Caco-2 (cell line): ENCODE measurements at regions not wholly inside any gene's neighbourhood (a gene's known extent, or its start where the extent isn't known, plus 50 kb on each side); places are given as distances from the start of the nearest gene placed in this dataset.

Source experiments
- BruUV-seq: library from RNA; stranded (reverse); fragments of 400-500 nt; replicated peaks from 2 replicates; lab custom pipeline; 2021; lab: Mats Ljungman, UMichigan
- CTCF ChIA-PET: fragments of 300-600 bp; sonication (Branson Sonifier 250); formaldehyde crosslinking; loops from one replicate; lab custom pipeline; 2022; ENCODE audit warnings: antibody characterized with exemption; lab: Charles Lee
- POLR2A ChIA-PET: fragments of 300-600 bp; sonication (Branson Sonifier 250); formaldehyde crosslinking; loops from one replicate; lab custom pipeline; 2022; ENCODE audit warnings: antibody characterized with exemption; lab: Charles Lee
- DNase-seq, 2 experiments: peaks; one replicate each; pipeline versions ENCODE4 v3.0.0 to v3.0.0-alpha.2; 2020 to 2022
- H3K27me3 ChIP-seq: replicated peaks from 2 replicates; pipeline ENCODE4 v1.6.0; 2011; ENCODE audit warnings: low read length; ENCODE audit not compliant: control insufficient read depth, insufficient read depth
- H3K36me3 ChIP-seq: 2 replicates; pipeline ENCODE4 v1.5.1; 2011; ENCODE audit warnings: low read length; ENCODE audit not compliant: control insufficient read depth, insufficient read depth
- H3K4me1 ChIP-seq: fragments of 250-450 bp; sonication (Bioruptor Pico); 2 replicates; pipeline ENCODE4 v1.5.1; 2020; ENCODE audit warnings: mild to moderate bottlenecking
- H3K4me3 ChIP-seq: 2 replicates; pipeline ENCODE4 v1.5.1; 2011; ENCODE audit warnings: low read depth, mild to moderate bottlenecking, control low read depth, low read length
- H3K9me3 ChIP-seq: fragments of 250-450 bp; sonication (Bioruptor Pico); 2 replicates; pipeline ENCODE4 v1.5.1; 2020; ENCODE audit warnings: mild to moderate bottlenecking, moderate library complexity
- H3K27ac Mint-ChIP-seq: one replicate; pipeline ENCODE4 v1.8.0; 2022; ENCODE audit warnings: mixed read lengths; ENCODE audit not compliant: unreplicated experiment
- H3K27me3 Mint-ChIP-seq: one replicate; pipeline ENCODE4 v1.8.0; 2022; ENCODE audit warnings: mixed read lengths; ENCODE audit not compliant: insufficient read depth, unreplicated experiment
- H3K36me3 Mint-ChIP-seq: one replicate; pipeline ENCODE4 v1.8.0; 2022; ENCODE audit warnings: mild to moderate bottlenecking, mixed read lengths; ENCODE audit not compliant: insufficient read depth, unreplicated experiment
- H3K4me1 Mint-ChIP-seq: one replicate; pipeline ENCODE4 v1.8.0; 2022; ENCODE audit warnings: low read depth, mixed read lengths; ENCODE audit not compliant: unreplicated experiment
- H3K4me3 Mint-ChIP-seq: one replicate; pipeline ENCODE4 v1.8.0; 2022; ENCODE audit warnings: mild to moderate bottlenecking, moderate library complexity, mixed read lengths; ENCODE audit not compliant: unreplicated experiment
- H3K9me3 Mint-ChIP-seq: one replicate; pipeline ENCODE4 v1.8.0; 2022; ENCODE audit warnings: mixed read lengths; ENCODE audit not compliant: unreplicated experiment
- intact Hi-C: fragments of 100-400 bp; cut with micrococcal nuclease; formaldehyde crosslinking; loops from one replicate; pipeline ENCODE4 v1.10.0; 2022; ENCODE audit not compliant: unreplicated experiment
- TF ChIP-seq, protein P1 (sequence below), 2 experiments: fragments of 200-600 bp in 1 of 2; IDR thresholded peaks; 1 replicate in 1 of 2; 2 replicates in 1 of 2; pipeline versions ENCODE4 v1.5.1 to v1.8.0; 2011 to 2022; ENCODE audit warnings: antibody characterized with exemption in 1 of 2, control low read depth in 1 of 2, inconsistent platforms in 1 of 2, low read depth in 1 of 2, low read length in 1 of 2, mild to moderate bottlenecking in 1 of 2, moderate library complexity in 1 of 2; ENCODE audit not compliant: insufficient read depth in 1 of 2, severe bottlenecking in 1 of 2, unreplicated experiment in 1 of 2

DNA sequence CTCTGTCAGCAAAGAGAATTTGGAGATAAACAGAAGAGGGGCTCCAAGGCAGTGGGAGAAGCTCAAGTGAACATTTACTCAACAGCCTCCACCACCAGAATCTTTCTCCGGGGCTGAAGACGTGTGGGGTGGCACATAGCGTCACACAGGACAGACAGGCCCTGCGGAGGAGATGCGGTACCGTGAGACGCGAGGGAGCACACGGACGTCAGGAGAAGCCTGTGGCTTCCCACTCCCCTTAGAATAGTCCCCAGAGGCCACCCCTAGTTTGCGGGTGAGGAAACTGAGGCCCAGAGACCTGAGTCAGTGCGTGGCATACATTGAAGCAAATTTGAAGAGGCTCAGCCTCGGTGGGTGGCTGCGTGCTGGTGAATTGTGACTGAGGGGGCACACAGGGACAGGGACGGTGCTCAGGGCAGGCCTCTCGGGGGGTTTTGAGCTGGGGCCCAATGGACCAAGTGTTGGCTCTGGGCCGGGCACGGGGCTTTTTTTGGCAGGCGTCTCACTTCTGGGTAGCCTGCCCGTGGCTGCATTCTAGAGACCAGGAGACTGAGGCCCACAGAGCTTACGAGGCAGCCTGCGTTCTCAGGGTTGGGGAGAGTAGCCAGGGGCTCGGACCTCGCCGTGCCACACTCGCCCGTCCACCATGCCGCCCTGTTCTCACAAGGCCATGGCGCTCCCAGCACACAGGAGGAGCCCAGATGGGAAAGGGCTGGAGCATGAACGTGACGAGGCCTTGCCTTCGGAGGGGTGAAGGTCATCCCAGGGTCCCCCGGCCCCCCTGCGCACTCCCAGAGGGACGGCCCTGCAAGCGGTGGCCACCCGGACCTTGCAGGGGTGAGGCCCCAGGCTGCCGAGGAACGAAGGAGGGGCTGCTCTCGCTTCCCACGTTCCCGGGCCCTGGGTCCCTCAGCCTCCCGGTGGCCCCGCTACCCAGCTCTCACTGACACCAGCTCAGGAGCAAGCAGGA lies 220.6 kb downstream of the C9orf50 start:
- Mint-ChIP-seq H3K9me3 (no peaks in the 10 kb centered on the region), H3K4me1 (peaks cover 8% of the 10 kb centered on the region), H3K27me3 (no peaks in the 10 kb centered on the region), H3K27ac (no peak overlapping the region), H3K36me3 (no peaks in the 10 kb centered on the region), H3K4me3 (no peak overlapping the region)
- no peaks in the 10 kb centered on the region for H3K36me3 ChIP-seq
- H3K9me3 ChIP-seq, result no peaks in the 10 kb centered on the region
- ChIA-PET POLR2A (no interaction called here), CTCF (no interaction called here)
- no peaks in the 10 kb centered on the region for H3K27me3 ChIP-seq
- no peak overlapping the region for H3K4me3 ChIP-seq
- DNase-seq, result no peak
- intact Hi-C loops, result no loop called here
- TF ChIP-seq, protein P1, sequence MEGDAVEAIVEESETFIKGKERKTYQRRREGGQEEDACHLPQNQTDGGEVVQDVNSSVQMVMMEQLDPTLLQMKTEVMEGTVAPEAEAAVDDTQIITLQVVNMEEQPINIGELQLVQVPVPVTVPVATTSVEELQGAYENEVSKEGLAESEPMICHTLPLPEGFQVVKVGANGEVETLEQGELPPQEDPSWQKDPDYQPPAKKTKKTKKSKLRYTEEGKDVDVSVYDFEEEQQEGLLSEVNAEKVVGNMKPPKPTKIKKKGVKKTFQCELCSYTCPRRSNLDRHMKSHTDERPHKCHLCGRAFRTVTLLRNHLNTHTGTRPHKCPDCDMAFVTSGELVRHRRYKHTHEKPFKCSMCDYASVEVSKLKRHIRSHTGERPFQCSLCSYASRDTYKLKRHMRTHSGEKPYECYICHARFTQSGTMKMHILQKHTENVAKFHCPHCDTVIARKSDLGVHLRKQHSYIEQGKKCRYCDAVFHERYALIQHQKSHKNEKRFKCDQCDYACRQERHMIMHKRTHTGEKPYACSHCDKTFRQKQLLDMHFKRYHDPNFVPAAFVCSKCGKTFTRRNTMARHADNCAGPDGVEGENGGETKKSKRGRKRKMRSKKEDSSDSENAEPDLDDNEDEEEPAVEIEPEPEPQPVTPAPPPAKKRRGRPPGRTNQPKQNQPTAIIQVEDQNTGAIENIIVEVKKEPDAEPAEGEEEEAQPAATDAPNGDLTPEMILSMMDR (IDR thresholded peaks at IDR 0.05; ENCODE audit: insufficient read depth in 1 of 2, low read depth in 1 of 2, low read length in 1 of 2, severe bottlenecking in 1 of 2, unreplicated experiment in 1 of 2), result no peak
- H3K4me1 ChIP-seq, result peaks cover 7% of the 10 kb centered on the region; the same call in 1 of the 2 replicates
- no TSS peak for BruUV-seq

DNA sequence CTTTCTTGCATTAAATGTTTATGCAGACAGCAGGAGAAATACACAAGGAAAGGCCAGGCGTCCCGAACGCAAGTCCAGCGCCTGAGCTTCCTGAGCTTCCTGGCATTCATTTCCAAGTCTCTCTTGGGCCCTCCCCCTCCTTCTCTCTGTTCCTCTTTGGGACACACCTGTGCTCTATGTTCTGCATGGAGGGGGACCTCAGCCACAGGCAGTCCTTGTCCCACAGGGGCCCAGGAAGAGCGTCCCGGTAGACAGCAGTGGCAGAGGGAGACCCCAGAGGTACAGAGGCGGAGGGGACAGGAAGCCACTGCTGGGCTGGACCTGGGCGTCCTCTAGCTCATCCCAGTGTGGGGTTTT lies 221.3 kb downstream of the C9orf50 start:
- Histone ChIP-seq H3K4me3 (no peak overlapping the region), H3K9me3 (no peaks in the 10 kb centered on the region), H3K36me3 (no peaks in the 10 kb centered on the region), H3K27me3 (no peaks in the 10 kb centered on the region), H3K4me1 (0 out of 2 replicates have a peak, but pooled peaks cover 4% of the 10 kb centered on the region)
- BruUV-seq, result no TSS peak
- TF ChIP-seq, protein P1 (IDR thresholded peaks at IDR 0.05; ENCODE audit: insufficient read depth in 1 of 2, low read depth in 1 of 2, low read length in 1 of 2, severe bottlenecking in 1 of 2, unreplicated experiment in 1 of 2), result no peak
- POLR2A ChIA-PET, result no interaction called here
- no peak for DNase-seq
- Mint-ChIP-seq H3K9me3 (no peaks in the 10 kb centered on the region), H3K27ac (no peak overlapping the region), H3K4me3 (no peak overlapping the region), H3K27me3 (no peaks in the 10 kb centered on the region), H3K4me1 (peaks cover 8% of the 10 kb centered on the region), H3K36me3 (no peaks in the 10 kb centered on the region)
- CTCF ChIA-PET, result no interaction called here
- intact Hi-C loops, result no loop called here

DNA sequence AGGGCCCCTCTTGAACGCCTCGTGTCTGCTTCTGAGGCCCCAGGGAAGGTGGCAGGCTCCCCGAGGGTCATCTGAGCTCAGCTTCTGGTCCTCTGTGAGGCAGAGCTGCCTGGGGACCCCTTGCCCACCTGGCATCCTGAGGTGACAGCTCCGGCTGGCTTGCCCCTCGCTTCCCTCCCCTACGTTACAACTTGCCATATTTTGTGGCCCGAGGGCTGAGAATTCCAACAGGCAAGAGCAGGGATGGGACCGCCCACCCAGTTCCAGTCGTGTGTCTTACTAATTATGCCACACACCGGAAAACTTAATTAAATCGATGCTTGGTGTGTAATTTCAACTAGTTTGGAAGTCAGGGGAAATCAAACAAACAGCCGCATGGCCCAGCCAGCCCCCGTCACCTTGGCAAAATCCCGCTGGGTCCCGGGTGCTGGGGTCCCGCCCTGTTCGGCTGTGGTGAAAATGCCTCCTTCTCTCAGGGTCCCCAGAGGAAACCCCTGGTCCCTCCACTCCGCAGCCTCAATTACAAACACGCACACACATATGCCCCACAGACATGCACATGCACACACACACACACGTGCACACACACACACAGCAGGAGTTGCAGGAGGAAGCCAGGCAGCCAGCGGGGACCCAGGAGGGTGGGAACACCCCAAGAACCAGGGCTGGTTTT lies 221.0 kb upstream of the IER5L start:
- Mint-ChIP-seq H3K9me3 (no peaks in the 10 kb centered on the region), H3K36me3 (no peaks in the 10 kb centered on the region), H3K27me3 (no peaks in the 10 kb centered on the region), H3K4me1 (peaks cover 8% of the 10 kb centered on the region), H3K4me3 (no peak overlapping the region), H3K27ac (no peak overlapping the region)
- Histone ChIP-seq H3K9me3 (no peaks in the 10 kb centered on the region), H3K36me3 (no peaks in the 10 kb centered on the region), H3K27me3 (no peaks in the 10 kb centered on the region), H3K4me1 (0 out of 2 replicates have a peak, but pooled peaks cover 4% of the 10 kb centered on the region), H3K4me3 (no peak overlapping the region)
- ChIA-PET CTCF (no interaction called here), POLR2A (no interaction called here)
- TF ChIP-seq, protein P1 (IDR thresholded peaks at IDR 0.05; ENCODE audit: insufficient read depth in 1 of 2, low read depth in 1 of 2, low read length in 1 of 2, severe bottlenecking in 1 of 2, unreplicated experiment in 1 of 2), result no peak
- intact Hi-C loops, result no loop called here
- no TSS peak for BruUV-seq
- peak in 1 of 2 experiments; percentile 27 for DNase-seq
